Sigmoid colon (tissue), 6 donors: ENCODE measurements at regions not wholly inside any gene's neighbourhood (a gene's known extent, or its start where the extent isn't known, plus 50 kb on each side); places are given as distances from the start of the nearest gene placed in this dataset.
"Not testable (repeated sequence)": the region's sequence is repeated elsewhere in the genome, so short reads cannot be mapped to it uniquely, and the experiment has no call there.

Source experiments
- DNase-seq: peaks from one replicate; pipeline ENCODE4 v3.0.0-alpha.2; 2019
- H3K27ac ChIP-seq, 4 donors: fragments of 200-600 bp; sonication (generic); one replicate each; pipeline ENCODE4 v1.5.1; 2016 to 2019; ENCODE audit warnings: mild to moderate bottlenecking in 1 of 4
- H3K27me3 ChIP-seq, 3 donors: fragments of 200-600 bp; sonication (generic); one replicate each; pipeline ENCODE4 v1.5.1; 2019; ENCODE audit warnings: mild to moderate bottlenecking in 1 of 3
- H3K36me3 ChIP-seq, 4 donors: fragments of 200-600 bp; sonication (generic); one replicate each; pipeline ENCODE4 v1.5.1; 2016 to 2019
- H3K4me1 ChIP-seq, 4 donors: fragments of 200-600 bp; sonication (generic); one replicate each; pipeline ENCODE4 v1.5.1; 2017 to 2019
- H3K4me3 ChIP-seq, 4 donors: fragments of 200-600 bp; sonication (generic); one replicate each; pipeline ENCODE4 v1.5.1; 2017 to 2019; ENCODE audit warnings: mild to moderate bottlenecking in 2 of 4, moderate library complexity in 1 of 4
- H3K9me3 ChIP-seq, 4 donors: fragments of 200-600 bp in 3 of 4; sonication (generic) in 3 of 4; one replicate each; pipeline versions ENCODE4 v1.5.1 to v1.6.1; 2013 to 2019
- EP300 ChIP-seq, 4 donors: sonication (generic); formaldehyde crosslinking; IDR thresholded peaks; one replicate each; pipeline ENCODE4 v1.6.1; 2017; ENCODE audit warnings: antibody characterized with exemption in 4 of 4
- POLR2A ChIP-seq, 2 donors: fragments of 450-650 bp; IDR thresholded peaks; one replicate each; pipeline ENCODE4 v1.6.1; 2016; ENCODE audit warnings: antibody characterized with exemption in 2 of 2, mild to moderate bottlenecking in 2 of 2, moderate library complexity in 2 of 2
- POLR2AphosphoS5 ChIP-seq, 4 donors: sonication (generic); formaldehyde crosslinking; IDR thresholded peaks; one replicate each; pipeline ENCODE4 v1.6.1; 2017; ENCODE audit warnings: antibody characterized with exemption in 4 of 4
- WGBS, 2 donors: extraction: QIAGEN DNeasy Blood & Tissue Kit; methylation state at CpG; one replicate each; pipeline ENCODE4 v1.1.7; 2013; 5-methylcytosine and 5-hydroxymethylcytosine counted together
- intact Hi-C: fragments of 100-400 bp; cut with DNase I; formaldehyde crosslinking; loops from one replicate; pipeline ENCODE4 v1.15.1; 2023
- TF ChIP-seq, protein P1 (sequence below), 4 experiments: fragments of 450-650 bp in 3 of 4; fragments of 200-600 bp in 1 of 4; IDR thresholded peaks; one replicate each; pipeline ENCODE4 v1.5.1; 2016 to 2019; ENCODE audit warnings: antibody characterized with exemption in 4 of 4, mild to moderate bottlenecking in 3 of 4, moderate library complexity in 2 of 4
- donor health status: healthy with polysubstance abuse.
- donor health status: healthy.

- no peaks in the 10 kb centered on the region for H3K36me3 ChIP-seq
- no peaks in the 10 kb centered on the region for H3K9me3 ChIP-seq
- H3K4me3 ChIP-seq, result no peak overlapping the region
- no peak overlapping the region for H3K27ac ChIP-seq
- H3K4me1 ChIP-seq, result no peaks in the 10 kb centered on the region
- 48 to 78% methylated on average over 1 of the region's 1 CpG for WGBS, 2 donors
- no peak for DNase-seq
- intact Hi-C loops, result no loop called here
- H3K27me3 ChIP-seq, result no peaks in the 10 kb centered on the region
- TF ChIP-seq POLR2AphosphoS5 (IDR thresholded peaks at IDR 0.05) (no peak), POLR2A (IDR thresholded peaks at IDR 0.05) (no peak), EP300 (IDR thresholded peaks at IDR 0.05) (no peak)
- TF ChIP-seq, protein P1, sequence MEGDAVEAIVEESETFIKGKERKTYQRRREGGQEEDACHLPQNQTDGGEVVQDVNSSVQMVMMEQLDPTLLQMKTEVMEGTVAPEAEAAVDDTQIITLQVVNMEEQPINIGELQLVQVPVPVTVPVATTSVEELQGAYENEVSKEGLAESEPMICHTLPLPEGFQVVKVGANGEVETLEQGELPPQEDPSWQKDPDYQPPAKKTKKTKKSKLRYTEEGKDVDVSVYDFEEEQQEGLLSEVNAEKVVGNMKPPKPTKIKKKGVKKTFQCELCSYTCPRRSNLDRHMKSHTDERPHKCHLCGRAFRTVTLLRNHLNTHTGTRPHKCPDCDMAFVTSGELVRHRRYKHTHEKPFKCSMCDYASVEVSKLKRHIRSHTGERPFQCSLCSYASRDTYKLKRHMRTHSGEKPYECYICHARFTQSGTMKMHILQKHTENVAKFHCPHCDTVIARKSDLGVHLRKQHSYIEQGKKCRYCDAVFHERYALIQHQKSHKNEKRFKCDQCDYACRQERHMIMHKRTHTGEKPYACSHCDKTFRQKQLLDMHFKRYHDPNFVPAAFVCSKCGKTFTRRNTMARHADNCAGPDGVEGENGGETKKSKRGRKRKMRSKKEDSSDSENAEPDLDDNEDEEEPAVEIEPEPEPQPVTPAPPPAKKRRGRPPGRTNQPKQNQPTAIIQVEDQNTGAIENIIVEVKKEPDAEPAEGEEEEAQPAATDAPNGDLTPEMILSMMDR (IDR thresholded peaks at IDR 0.05), result no peak
Measured at GRCh38 chr10:71099731-71100361, 112.5 kb upstream of the UNC5B start.

- Histone ChIP-seq H3K4me1 (no peaks in the 10 kb centered on the region), H3K36me3 (no peaks in the 10 kb centered on the region), H3K4me3 (no peak overlapping the region), H3K27me3 (no peaks in the 10 kb centered on the region), H3K27ac (no peak overlapping the region), H3K9me3 (no peaks in the 10 kb centered on the region)
- WGBS, 2 donors, result 87% methylated on average over 3 of the region's 3 CpGs
- no peak for DNase-seq
- intact Hi-C loops, result no loop called here
- no peak for TF ChIP-seq POLR2A (IDR thresholded peaks at IDR 0.05)
Measured at GRCh38 chr10:71103961-71104360, 108.4 kb upstream of the UNC5B start.

DNA sequence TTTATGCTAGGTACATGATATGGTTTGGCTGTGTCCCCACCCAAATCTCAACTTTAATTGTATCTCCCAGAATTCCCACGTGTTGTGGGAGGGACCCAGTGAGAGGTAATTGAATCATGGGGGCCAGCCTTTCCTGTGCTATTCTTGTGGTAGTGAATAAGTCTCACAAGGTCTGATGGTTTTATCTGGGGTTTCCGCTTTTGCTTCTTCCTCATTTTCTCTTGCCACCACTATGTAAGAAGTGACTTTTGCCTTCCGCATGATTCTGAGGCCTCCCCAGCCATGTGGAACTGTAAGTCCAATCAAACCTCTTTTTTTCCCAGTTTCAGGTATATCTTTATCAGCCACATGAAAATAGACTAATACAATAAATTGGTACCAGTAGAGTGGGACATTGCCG, 106.2 kb upstream of the UNC5B start:
- H3K27me3 ChIP-seq, intact Hi-C loops, H3K9me3 ChIP-seq: not testable (repeated sequence)

GRCh38 chr10:71107117-71107516, 105.3 kb upstream of the UNC5B start:
- H3K36me3 ChIP-seq, H3K27ac ChIP-seq, H3K4me1 ChIP-seq, DNase-seq, H3K4me3 ChIP-seq, H3K9me3 ChIP-seq, H3K27me3 ChIP-seq, intact Hi-C loops: not testable (repeated sequence)
- 86 to 91% methylated on average over 7 of the region's 7 CpGs for WGBS, 2 donors

More for the DNA sequence above, 106.2 kb upstream of the UNC5B start:
- not testable (repeated sequence) for H3K27ac ChIP-seq, H3K4me1 ChIP-seq, H3K36me3 ChIP-seq, H3K4me3 ChIP-seq, DNase-seq
- WGBS, 2 donors, result 52 to 71% methylated on average over 4 of the region's 4 CpGs

GRCh38 chr10:71108042-71108441, 104.3 kb upstream of the UNC5B start:
- intact Hi-C loops, DNase-seq, H3K36me3 ChIP-seq, H3K4me3 ChIP-seq, H3K9me3 ChIP-seq, H3K27ac ChIP-seq, H3K27me3 ChIP-seq, H3K4me1 ChIP-seq: not testable (repeated sequence)
- WGBS, 2 donors, result 71 to 82% methylated on average over 1 of the region's 1 CpG

DNA sequence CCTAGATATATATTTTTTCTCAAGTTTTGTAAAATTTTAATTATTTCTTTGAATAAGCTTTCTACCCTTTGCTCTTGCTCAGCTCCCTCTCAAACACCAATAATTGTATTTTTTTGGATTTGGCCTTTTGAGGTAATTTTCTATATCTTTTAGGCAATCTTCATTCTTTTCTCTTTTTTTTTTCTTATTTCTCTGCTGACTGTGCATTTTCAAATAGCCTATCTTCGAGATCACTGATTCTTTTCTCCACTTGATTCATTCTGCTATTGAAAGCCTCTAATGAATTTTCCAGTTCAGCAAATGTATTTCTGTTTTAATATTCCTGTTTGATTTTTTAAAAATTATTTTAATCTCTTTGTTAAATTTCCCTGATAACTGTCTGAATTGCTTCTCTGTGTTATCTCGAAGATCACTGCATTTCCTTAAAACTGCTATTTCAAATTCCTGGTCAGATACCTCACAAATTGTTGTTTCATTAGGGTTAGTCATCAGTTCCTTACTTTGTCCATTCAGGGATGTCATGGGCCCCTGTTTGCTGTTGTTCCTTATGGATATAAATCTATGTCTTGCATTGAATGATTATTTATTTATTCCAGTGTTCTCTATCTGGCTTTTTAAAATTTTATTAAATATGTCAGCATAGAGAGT, 100.1 kb upstream of the UNC5B start:
- peaks cover 7 to 18% (median 13%) of the 10 kb centered on the region in 4 donors for H3K9me3 ChIP-seq
- intact Hi-C loops, result no loop called here
- H3K27me3 ChIP-seq, result no peaks in the 10 kb centered on the region
- no peaks in the 10 kb centered on the region for H3K36me3 ChIP-seq
- H3K4me1 ChIP-seq, result no peaks in the 10 kb centered on the region
- no peak overlapping the region for H3K4me3 ChIP-seq
- DNase-seq, result no peak
- TF ChIP-seq POLR2A (IDR thresholded peaks at IDR 0.05), result no peak
- H3K27ac ChIP-seq, result no peak overlapping the region
- WGBS, 2 donors, result 74% methylated on average over 2 of the region's 2 CpGs

DNA sequence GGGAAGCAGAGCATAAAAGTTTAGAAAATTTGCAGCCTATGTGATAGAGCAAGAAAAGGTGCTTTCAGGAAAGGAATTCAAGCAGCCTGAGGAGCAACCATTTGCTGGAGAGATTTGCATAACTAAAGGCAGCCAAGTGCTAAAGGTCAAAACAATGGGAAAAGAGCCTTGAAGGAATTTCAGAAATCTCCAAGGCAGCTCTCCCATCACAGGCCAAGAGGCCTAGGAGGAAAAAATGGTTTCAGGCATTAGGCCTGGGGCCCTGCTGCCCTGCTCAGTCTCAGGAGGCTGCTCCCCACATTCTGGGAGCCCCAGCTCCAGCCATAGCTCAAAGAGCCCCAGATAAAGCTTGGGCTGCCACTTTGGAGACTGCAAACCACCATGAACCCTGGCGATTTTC, 95.9 kb upstream of the UNC5B start:
- H3K9me3 ChIP-seq, result peaks cover 11 to 20% (median 15%) of the 10 kb centered on the region in 4 donors

DNA sequence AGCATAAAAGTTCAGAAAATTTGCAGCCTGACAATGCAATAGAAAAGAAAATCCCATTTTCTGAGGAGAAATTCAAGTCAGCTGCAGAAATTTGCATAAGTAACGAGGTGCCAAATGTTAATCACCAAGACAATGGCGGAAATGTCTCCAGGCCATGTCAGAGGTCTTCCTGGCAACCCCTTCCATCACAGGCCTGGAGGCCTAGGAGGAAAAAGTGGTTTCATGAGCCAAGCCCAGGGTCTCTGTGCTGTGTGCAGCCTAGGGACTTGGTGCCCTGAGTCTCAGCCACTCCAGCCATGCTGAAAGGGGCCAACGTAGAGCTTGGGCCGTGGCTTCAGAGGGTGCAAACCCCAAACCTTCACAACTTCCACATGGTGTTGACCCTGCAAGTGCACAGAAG, 94.8 kb upstream of the UNC5B start:
- H3K36me3 ChIP-seq, intact Hi-C loops, H3K4me1 ChIP-seq, H3K27ac ChIP-seq, H3K27me3 ChIP-seq, H3K4me3 ChIP-seq, DNase-seq: not testable (repeated sequence)
- WGBS, 2 donors, result 48 to 67% methylated on average over 4 of the region's 4 CpGs
- H3K9me3 ChIP-seq, result peaks cover 11 to 20% (median 14%) of the 10 kb centered on the region in 4 donors

More for the DNA sequence above, 95.9 kb upstream of the UNC5B start:
- intact Hi-C loops, result no loop called here
- WGBS, 2 donors, result 67 to 91% methylated on average over 1 of the region's 1 CpG
- DNase-seq, result no peak
- Histone ChIP-seq H3K4me3 (no peak overlapping the region), H3K27me3 (no peaks in the 10 kb centered on the region), H3K36me3 (no peaks in the 10 kb centered on the region), H3K27ac (no peak overlapping the region), H3K4me1 (no peaks in the 10 kb centered on the region)
- TF ChIP-seq, protein P1 (IDR thresholded peaks at IDR 0.05), result no peak
- TF ChIP-seq POLR2A (IDR thresholded peaks at IDR 0.05) (no peak), POLR2AphosphoS5 (IDR thresholded peaks at IDR 0.05) (no peak), EP300 (IDR thresholded peaks at IDR 0.05) (no peak)
